LNCaP clone FGC (cell line): ENCODE measurements at regions not wholly inside any gene's neighbourhood (a gene's known extent, or its start where the extent isn't known, plus 50 kb on each side); places are given as distances from the start of the nearest gene placed in this dataset.
"Not testable (repeated sequence)": the region's sequence is repeated elsewhere in the genome, so short reads cannot be mapped to it uniquely, and the experiment has no call there.

Experiments used
- DNase-seq: peaks from one replicate; pipeline ENCODE4 v3.0.0-alpha.2; 2011; ENCODE audit warnings: low read depth
- H3K4me3 ChIP-seq: 2 replicates; pipeline ENCODE4 v1.5.1; 2011; ENCODE audit warnings: mild to moderate bottlenecking, low read depth, low read length, control low read depth
- TF ChIP-seq, protein P1 (sequence below): IDR thresholded peaks from 2 replicates; pipeline ENCODE4 v1.5.1; 2012; ENCODE audit warnings: mild to moderate bottlenecking; ENCODE audit not compliant: control insufficient read depth, insufficient read depth; ENCODE audit errors: extremely low read depth

DNA sequence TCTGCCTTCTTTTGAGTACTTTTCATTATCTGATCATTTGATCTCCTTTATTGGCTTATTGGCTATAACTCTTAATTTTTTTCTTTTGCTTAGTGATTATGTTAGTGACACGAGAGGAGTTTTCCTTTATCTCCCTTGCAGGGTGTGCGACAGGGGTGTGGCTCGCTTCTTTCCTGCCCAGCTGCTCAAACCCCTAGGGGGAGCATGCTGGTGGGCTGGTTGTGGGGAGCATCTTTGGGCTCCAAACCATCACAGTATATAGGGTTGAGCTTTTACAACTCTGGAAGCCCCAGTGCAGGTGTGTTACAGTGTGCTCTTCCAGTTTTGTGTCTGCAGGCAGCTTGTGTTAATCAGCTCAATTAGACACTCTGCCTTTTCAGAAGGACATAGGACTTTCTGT, 357.0 kb upstream of the TMEFF2 start:
- TF ChIP-seq, protein P1, sequence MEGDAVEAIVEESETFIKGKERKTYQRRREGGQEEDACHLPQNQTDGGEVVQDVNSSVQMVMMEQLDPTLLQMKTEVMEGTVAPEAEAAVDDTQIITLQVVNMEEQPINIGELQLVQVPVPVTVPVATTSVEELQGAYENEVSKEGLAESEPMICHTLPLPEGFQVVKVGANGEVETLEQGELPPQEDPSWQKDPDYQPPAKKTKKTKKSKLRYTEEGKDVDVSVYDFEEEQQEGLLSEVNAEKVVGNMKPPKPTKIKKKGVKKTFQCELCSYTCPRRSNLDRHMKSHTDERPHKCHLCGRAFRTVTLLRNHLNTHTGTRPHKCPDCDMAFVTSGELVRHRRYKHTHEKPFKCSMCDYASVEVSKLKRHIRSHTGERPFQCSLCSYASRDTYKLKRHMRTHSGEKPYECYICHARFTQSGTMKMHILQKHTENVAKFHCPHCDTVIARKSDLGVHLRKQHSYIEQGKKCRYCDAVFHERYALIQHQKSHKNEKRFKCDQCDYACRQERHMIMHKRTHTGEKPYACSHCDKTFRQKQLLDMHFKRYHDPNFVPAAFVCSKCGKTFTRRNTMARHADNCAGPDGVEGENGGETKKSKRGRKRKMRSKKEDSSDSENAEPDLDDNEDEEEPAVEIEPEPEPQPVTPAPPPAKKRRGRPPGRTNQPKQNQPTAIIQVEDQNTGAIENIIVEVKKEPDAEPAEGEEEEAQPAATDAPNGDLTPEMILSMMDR: no peak
- DNase-seq: no peak

DNA sequence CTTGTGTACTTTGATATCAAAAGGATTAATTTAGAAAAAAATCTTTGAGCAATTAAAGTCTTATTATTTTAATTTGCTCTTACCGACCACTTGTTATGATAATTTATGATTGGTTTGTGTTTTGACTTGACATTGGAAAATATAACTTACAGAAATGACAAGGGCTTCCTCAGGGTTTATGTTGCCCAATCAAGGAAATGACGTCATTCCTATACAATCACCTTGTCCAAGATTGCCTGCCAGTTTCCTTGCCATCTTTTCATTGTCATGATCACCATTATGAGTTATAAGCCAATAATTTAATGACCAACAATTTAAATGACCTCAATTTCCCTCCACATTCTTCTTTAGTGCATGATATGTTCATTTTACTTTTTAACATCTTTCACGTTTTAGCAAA, 351.8 kb upstream of the TMEFF2 start:
- TF ChIP-seq, protein P1: no peak
- DNase-seq: no peak
- H3K4me3 ChIP-seq: no peak overlapping the region

More for the DNA sequence above, 357.0 kb upstream of the TMEFF2 start:
- H3K4me3 ChIP-seq: no peak overlapping the region

DNA sequence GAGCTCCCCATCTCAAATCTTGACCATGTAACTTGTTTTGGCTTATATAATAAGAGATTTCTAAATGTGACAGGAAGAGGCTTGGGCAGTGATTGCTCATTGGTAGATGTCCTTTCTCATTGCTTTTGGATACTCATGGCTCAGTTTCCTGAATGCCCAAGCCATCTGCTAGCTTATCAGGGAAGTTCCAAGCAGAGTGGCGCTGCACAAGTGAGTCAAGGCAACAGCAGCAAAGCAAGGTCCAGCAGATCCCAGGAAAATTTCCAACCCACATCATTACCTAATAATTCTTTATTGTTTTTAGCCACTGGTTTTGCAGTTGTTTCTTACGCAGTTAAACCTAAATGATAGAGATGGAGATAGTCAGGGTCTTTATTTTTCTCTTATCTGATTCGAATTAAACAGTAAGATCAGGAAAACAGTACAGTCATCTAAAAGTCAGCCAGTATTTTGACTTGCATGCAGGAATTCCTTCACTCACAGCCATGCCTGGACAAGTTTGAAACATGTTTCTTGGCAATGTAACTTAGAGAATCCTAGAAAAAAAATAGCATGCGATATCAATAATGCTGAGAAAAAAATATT, 349.7 kb upstream of the TMEFF2 start:
- DNase-seq: no peak
- TF ChIP-seq, protein P1: no peak
- no peak overlapping the region for H3K4me3 ChIP-seq

DNA sequence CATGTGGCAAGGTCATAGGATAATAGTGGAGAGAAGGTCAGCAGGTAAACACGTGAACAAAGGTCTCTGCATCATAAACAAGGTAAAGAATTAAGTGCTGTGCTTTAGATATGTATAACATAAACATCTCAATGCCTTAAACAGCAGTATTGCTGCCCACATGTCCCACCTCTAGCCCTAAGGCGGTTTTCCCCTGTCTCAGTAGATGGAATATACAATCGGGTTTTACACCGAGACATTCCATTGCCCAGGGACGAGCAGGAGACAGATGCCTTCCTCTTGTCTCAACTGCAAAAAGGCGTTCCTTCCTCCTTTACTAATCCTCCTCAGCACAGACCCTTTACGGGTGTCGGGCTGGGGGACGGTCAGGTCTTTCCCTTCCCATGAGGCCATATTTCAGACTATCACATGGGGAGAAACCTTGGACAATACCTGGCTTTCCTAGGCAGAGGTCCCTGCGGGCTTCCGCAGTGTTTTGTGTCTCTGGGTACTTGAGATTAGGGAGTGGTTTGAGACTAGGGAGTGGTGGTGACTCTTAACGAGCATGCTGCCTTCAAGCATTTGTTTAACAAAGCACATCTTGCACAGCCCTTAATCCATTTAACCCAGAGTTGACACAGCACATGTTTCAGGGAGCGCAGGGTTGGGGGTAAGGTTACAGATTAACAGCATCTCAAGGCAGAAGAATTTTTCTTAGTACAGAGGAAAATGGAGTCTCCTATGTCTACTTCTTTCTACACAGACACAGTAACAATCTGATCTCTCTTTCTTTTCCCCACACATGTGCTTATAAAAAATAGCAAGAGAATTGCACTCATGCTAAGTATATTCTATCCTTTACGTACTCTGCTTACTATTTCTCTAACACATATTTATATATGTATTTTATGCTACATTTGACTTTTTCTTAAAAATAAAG, 347.7 kb upstream of the TMEFF2 start:
- not testable (repeated sequence) for DNase-seq, H3K4me3 ChIP-seq

DNA sequence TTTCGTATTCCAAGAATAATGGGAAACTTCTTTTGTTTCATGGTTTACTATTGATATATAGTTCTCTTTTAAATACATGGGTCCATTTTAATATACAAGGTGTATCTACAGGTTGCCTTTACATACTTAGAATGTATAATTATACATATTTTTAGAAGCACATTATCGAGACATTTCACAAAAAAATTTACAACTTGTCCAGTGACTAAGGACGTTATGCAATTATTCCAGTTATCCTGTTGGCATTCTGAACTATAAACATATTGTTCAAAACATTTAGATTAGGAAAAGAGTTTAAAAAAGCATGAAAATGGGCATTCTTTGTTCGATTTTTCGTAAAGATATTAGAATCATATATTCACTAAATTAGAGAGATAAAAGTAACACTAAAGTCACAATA, 344.6 kb upstream of the TMEFF2 start:
- TF ChIP-seq, protein P1: no peak
- DNase-seq: no peak
- no peak overlapping the region for H3K4me3 ChIP-seq

DNA sequence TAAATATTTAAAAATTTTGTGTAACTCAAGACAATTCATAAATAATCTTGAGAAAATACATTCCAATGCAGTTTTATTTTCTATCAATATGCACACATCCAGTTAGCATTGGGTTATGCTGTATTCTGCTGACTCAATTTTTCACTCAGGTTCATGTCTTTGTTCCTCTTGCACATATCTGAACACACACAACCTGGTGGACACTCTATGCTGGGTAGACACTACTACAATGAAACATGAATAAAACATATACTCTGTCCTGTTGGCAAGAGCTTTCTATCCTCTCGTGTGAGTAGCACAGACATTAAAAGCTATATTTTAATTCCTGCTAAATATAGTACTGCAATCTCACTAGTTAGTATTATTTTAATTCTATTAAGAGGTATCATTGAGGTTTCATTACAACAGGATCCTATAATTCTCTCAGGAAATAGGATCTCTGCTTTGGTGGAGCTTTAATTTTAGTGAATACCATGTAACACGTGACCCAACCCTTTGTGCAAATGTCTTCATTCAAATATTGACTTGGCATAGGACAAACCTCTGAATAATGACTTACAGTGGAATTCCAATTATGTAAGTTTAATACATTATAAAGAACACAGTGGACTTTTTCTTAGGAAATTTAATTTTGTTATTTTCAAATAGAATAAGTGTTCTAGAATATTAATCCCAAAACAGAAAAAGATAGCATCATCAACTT, 342.3 kb upstream of the TMEFF2 start:
- TF ChIP-seq, protein P1: no peak
- no peak for DNase-seq
- no peak overlapping the region for H3K4me3 ChIP-seq
